HG03095 (cell line): ENCODE measurements at regions not wholly inside any gene's neighbourhood (a gene's known extent, or its start where the extent isn't known, plus 50 kb on each side); places are given as distances from the start of the nearest gene placed in this dataset.

Source experiments
- ATAC-seq: cut with Tn5 transposase; IDR thresholded peaks from one replicate; pipeline ENCODE4 v1.9.1; 2021; ENCODE audit warnings: moderate library complexity; ENCODE audit not compliant: unreplicated experiment

GRCh38 chr5:108650997-108651396 is 96.7 kb upstream of the FER start:
- no peak for ATAC-seq

- no peak for ATAC-seq
Observed at GRCh38 chr5:108649646-108650045, 98.1 kb upstream of the FER start.

DNA sequence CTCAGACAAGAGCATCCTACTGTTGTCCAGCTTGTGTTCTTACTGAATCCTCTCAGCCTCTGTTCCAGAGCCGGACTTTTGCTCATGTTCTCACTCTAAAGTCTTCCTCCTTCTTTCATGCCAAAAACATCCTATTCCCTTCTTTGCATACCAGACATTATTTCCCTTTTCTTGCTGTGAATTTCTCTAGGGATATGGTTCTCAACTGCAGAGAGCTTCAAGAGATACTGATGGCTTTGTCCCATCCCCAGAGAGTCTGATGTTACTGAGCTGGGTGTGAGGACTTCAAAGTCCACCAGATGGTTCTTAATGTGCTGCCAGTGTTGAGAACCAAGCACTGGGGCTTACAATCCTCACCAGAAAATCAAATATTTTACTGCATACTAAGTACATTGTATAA is 98.6 kb upstream of the FER start:
- ATAC-seq: no peak

- peak; percentile 98 for ATAC-seq
Observed at GRCh38 chr5:108642170-108642906, 105.4 kb upstream of the FER start.

DNA sequence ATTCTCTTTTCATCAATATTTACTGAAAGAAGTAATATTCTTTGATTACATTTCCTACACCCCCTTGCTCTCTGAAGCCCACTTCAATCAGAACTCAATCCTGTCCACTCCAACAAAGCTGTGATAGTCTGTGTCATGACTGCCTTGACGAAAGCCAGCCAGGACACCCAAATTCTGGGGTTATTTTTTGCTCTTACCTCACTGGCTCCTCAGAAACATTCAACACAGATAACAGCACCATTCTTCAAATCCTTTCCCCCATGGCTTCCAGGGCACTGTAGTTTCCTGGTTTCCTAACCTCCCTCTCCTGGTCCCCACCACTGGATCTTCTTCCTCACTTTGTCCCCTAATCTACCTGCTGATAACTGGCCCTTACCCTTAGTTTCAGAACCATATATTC is 106.1 kb upstream of the FER start:
- ATAC-seq: no peak

GRCh38 chr5:108639366-108639765 is 108.3 kb upstream of the FER start:
- no peak for ATAC-seq

DNA sequence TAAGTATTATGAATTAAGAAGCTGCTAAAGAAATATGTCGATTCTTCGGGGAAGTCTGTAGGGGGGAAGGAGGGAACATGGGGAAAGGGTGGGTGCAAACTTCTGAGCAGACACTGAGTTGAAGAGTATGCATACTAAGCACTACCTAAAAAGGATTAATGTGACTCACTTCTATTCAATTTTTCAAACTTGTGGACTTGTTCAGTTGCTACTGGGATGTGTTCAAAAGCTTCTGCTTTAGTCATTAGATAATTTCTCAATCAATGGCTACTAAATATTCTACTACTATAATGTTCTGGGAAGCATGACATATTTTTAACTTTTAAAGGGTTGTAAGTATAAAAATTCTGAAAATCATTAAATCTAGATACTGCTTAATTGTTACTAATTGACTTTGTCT is 109.7 kb upstream of the FER start:
- ATAC-seq: no peak

DNA sequence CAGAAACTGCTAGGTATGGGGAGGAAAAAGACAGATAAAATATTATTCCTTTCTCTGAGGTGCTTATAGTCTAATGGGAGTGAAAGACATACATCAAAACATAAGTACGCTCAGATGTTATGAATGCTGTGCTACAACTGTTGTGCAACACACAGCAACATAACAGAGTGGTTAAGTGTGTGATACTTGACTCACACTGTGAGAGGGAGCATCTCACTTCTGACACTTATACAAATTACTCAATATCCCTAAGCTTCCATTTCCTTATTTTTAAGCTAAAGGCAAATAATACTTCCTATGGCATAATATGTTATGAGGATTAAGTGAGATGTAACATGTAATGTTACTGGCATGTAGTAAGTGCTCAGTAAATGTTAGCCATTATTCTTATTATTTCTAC is 110.6 kb upstream of the FER start:
- no peak for ATAC-seq

DNA sequence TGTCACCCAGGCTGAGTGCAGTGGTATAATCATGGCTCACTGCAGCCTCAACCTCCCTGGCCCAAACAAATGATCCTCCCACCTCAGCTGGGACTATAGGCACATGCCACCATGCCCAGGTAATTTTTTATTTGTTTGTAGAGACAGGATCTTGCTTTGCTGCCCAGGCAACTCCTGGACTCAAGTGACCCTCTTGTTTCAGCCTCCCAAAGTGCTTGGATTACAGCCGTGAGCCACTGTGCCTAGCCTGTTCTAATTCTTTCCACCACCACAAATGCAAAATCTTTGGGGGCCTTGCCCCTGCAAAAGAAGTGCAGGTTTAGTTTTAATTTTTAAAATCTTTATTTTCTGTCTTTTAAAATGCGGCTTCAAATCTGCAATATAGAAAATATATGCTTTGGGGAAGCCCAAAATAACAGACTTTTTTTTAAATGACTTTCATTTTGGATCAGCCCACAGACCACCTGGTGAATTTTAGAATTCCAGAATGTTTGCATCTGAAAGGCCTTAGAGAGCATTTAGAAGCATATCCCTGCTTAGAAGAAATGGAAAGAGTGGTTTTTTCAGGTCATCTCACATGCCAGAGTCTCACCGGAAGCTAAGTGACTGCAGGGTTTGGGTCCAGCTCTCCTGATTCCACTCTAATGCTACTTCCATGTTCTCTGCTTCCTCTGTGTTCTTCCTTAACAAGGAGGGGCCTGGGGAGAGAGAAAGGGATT is 111.4 kb upstream of the FER start:
- no peak for ATAC-seq

DNA sequence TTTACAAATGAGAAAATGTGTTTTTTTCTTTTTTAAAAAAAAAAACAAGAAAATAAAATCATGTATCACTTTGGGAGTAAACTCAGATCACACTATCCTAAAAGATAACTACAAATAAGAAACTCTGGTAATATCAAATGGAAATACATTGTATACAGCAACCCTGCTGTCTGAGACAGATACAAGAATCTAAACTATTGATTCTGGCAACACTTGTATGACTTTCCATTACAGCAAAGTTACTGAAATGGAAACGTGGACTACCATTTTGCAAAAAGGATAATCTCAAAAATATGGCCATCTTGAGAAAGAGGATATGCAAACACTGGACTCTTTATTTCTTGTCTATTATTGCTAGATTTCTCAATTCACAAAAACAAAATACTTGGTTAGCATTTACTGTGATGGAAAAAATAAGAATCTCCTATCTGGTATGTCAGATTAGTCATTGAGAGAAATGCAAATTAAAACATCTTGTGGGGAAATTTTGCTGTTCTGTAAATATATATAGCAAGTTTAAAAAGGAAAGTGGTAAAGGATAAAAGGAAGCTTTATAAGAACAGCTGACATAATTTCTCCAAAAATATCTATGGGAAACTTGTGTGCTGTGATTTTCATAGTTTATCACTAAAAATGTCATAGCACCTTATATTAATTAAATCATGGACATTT is 112.9 kb upstream of the FER start:
- ATAC-seq: peak; percentile 79

- ATAC-seq: no peak
Observed at GRCh38 chr5:108634010-108634616, 113.6 kb upstream of the FER start.

- ATAC-seq: no peak
Observed at GRCh38 chr5:108629779-108630528, 117.7 kb upstream of the FER start.

DNA sequence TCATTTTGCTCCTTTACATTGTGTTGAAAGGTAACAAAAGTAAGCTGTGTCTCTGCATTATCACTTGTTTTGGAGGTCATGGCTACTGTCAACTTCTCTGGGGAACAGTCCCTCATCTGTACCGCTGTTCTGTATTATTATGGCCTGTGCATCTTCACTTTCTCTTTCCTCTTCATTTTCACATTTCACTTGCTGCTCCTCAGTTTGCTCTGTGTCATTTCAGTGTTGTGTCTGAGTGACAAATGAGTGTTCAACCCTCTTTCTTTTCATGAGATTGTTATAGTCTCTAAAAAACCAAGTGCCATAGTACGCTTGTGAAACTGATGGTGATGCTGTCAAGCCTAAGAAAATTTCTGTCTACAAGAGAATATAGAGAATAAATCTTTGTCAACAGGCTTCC is 122.0 kb upstream of the FER start:
- no peak for ATAC-seq

- no peak for ATAC-seq
Observed at GRCh38 chr5:108623826-108624225, 123.9 kb upstream of the FER start.

DNA sequence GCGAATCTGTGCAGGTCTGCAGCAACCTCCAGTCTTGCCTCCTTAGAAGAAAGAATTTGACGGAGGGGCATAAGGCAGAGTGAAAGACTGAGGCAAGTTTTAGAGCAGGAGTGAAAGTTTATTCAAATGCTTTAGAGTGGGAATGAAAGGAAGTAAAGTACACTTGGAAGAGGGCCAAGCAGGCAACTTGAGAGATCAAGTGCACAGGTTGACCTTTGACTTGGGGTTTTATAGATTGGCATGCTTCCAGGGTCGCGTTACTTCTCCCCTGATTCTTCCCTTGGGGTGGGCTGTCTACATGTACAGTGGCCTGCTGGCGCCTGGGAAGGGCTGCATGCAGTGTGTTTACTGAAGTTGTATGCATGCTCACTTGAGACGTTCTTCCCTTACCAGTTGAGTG is 127.2 kb upstream of the FER start:
- no peak for ATAC-seq

- ATAC-seq: no peak
Observed at GRCh38 chr5:108619815-108620214, 127.9 kb upstream of the FER start.

DNA sequence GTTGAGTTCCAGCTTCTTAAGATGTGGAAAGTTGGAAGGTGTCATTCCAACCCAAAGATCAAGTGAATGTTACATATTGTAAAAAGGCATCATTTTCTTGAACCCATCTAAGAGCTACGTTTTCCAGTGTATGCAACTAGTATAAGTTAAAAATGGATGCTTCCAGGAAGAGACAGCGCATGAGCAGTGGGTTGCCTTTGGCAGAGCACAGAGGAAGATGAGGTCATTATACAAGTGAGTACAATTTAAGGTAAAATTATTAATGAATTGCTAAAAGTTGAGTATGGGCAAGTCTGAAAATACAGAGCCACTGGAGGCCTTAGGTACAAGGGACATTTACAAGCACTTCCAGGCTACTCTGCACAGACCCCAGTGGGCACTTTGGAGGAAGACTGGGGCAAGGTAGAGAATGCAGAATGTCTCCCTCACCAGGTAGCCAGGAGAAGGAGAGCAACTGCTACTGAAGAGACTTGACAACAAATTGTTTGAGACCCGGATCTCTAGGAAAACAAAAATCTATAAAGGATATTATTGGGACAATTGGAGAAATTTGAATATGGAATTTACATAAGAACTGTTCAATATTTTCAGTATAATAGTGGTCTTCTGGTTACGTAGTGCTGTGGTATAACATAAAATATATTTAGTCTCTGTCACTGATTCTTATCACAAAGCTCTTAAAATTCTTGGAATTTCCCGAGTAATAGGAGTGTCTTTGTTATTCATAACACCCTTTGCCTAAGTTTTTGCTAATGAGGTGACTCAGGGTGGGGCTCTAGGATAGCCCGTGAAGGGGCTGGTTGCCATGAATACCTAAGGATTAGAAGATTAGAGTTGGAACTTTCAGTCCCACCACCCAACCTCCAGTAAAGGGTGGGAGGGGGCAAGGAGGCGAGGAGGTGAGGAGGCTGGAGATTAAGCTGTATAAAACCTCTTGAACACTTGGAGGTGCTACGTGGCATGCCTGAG is 129.9 kb upstream of the FER start:
- ATAC-seq: no peak

DNA sequence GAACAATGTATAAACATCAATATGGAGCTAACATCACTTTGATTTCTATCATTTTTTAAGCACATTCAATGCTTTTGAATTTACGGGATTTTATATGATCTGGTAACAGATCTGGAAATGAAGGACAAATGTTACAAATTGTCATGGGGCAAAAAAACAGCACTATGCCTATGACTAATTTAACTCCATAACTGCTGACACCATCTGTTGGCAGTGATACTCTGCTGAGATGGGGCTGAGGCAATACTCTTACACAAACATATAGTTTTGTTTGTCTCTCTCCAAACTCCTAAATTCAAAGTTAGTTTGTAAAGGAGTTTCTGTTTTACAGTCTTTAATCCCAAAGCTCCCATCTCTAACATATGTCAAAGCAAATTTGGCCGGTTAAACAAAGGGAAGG is 132.5 kb upstream of the FER start:
- ATAC-seq: no peak

- ATAC-seq: no peak
Observed at GRCh38 chr5:108607421-108607820, 140.3 kb upstream of the FER start.

DNA sequence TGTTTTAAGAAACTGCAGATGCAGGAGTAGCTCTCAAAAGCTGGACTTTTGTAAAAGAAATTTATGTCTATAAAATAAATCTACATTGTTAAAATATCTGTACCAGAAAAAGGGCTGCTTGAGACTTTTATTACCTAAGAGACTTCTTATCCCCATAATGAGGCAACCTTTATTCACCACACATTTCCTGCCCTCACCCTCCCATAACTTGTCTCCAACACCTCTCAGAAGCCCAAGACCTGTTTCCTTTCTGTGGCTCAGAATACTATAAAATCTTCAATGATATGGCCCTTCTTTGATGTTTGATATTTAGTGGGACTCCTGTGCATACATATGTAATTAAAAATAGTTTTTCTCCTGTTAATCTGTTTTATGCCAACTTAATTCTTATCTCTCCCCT is 141.5 kb upstream of the FER start:
- ATAC-seq: no peak
